DMS79 (cell line): ENCODE measurements at regions not wholly inside any gene's neighbourhood (a gene's known extent, or its start where the extent isn't known, plus 50 kb on each side); places are given as distances from the start of the nearest gene placed in this dataset.
"Not testable (repeated sequence)": the region's sequence is repeated elsewhere in the genome, so short reads cannot be mapped to it uniquely, and the experiment has no call there.

Experiments used
- DNase-seq: peaks from one replicate; lab custom pipeline; 2025; lab: John Stamatoyannopoulos, UW

DNA sequence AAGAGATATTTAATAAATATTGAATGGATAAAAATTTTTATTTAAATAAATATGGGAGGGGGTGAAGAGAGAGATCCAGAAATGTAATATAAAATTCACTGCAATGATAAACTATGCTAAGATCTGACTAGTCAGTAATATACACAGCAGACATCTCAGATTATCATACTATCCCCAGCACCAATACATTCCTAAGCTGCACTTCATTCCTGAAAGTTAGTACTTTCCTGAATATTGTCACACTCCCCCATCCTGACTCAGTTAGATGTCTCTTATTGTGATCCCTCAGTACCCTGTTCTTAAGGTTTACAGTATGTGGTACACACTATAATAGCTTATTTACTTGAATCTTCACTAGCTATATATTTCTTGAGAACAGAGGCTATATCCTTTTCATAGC, 88.3 kb upstream of the KCNQ5 start:
- no peak for DNase-seq

- no peak for DNase-seq
Measured at GRCh38 chr6:72534236-72534635, 87.6 kb upstream of the KCNQ5 start.

DNA sequence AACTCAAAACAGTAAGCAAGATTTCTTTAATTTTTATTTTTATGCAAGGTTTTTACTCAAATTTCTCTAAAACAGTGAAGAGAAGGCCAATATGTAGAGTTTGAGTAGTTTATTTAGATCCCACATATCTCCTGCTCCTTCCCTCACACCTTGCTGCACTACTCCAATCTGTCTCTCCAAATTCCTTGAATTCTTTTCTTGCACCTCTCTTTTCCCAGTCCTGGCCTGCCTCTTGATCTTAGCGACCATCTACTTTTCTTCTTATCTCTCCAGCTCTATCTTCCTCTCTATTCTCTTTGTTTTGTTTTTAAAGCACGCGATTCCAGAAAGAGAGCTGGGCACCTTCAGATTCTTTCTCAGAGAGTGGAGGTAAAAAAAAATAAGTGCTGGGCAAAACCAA, 86.7 kb upstream of the KCNQ5 start:
- DNase-seq: no peak

- DNase-seq: no peak
Measured at GRCh38 chr6:72547020-72547419, 74.8 kb upstream of the KCNQ5 start.

GRCh38 chr6:72551470-72551869, 70.4 kb upstream of the KCNQ5 start:
- DNase-seq: no peak

DNA sequence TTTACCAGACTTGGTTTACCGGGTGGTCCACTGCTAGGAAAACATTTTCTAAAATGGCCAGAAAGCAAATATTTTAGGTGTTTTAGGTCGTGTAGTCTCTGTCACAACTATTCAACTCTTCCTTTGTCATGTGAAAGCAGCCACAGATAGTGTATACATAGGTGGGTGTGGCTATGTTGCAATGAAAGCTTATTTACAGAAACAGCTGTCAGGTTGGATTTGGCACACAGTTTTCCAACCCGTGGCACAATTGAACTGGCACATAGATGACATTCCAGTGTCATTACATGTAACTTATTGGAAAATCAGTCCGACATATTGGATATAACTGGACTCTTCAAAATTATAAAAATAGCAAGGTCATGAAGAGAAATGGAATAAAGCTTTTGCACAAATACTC, 68.9 kb upstream of the KCNQ5 start:
- no peak for DNase-seq

DNA sequence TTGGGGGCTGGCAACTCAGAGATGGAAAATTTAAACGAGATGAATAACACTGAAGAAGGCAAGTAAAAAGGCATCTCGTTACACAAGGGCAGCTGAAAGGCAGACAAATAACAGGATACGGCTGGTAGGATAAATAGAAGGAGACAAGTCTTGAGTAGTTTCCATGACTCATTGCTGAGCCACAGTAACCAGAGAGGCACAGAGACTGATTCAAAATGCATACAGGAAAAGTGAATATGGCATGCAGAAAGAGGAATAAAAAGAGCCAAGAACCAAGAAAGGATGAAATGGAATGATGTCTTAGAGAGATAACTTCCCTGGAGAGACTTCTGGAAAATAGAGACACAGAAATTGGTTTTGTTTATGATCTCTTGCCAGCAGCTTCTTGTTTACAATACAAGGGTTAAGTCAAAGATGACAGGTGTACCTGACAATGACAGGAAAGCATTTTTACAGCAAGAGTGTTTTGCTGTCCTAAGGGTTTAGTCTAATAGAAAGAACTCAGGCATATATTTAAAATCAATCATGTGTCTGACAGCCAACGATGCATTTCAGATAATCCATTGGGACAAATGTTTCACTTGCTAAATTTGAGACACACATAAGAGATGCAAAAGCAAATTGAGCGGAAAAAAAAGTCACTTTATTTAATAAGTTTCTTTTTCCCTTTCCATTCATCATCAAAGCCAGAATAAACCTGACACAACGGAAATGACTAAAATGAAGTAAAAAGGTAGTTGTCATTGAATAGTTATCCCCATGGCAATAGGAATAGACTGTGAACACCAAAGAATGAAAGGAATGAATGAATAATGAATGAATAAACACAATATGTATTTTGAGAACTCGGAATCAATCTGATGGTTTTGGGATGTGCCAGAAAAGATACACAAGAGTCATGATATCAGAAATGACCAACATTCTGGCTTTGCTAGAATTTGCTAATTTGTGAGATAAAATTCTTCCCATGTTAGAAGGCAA, 68.0 kb upstream of the KCNQ5 start:
- no peak for DNase-seq

- DNase-seq: peak; percentile 2
Measured at GRCh38 chr6:72554761-72555221, 67.1 kb upstream of the KCNQ5 start.

GRCh38 chr6:72559067-72559466, 62.8 kb upstream of the KCNQ5 start:
- DNase-seq: no peak

- DNase-seq: no peak
Measured at GRCh38 chr6:72559555-72559954, 62.3 kb upstream of the KCNQ5 start.

DNA sequence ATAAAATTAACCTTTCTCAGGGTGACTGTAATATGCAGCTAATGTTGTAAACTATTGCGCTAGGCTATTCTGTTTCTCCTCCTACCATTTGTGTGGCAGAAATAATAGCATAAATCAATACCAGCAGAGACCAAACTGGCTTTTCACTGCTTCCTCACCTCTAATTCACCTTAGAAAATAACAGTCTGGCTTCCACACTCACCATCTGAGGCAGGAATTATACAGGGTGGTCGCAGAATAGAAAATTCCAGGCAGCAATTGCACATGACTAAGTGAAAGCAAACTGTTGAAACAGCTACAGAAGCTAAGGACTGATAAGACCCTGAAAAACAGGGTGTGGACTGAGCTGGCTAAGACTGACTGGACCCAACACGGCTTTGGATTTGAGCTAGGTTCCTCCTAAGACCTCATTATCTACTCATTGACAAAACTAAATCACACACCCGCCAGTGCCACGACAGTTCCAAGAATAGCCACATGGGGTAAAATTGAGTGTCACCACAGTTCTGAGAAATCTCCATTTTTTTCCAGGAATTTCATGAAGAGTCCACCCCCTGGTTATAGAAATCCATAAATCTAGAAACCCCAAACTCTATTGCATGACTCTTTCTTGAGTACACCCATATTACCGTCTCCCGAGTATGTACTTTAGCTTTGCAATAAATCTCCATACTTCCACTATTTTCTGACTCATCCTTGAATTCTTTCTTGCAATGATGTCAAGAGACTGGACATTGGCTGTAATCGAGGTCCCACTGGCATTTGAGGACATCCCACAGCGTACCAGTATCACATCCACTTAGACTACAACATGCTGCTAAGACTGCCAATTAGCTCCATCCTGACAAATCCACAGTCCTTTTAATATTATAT, 60.9 kb upstream of the KCNQ5 start:
- DNase-seq: no peak

DNA sequence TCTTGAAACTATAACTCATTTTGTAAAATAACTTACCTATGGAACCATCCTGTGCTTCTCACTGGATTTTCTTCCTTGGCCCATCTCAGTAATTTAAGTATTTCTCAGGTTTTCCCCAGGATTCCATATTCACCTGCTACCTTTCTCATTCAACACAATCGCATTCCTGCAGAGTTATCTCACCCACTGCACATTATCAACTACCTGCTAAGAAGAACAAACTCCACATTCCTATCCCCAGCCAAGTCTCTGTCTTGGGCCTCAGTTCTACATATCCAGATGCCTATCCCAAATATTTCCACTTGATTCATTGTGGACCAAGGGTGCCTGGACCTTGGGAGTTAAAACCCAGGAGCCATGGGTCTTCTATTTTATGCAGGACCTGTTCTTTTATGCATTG, 60.2 kb upstream of the KCNQ5 start:
- DNase-seq: no peak

- DNase-seq: no peak
Measured at GRCh38 chr6:72564231-72564630, 57.6 kb upstream of the KCNQ5 start.

DNA sequence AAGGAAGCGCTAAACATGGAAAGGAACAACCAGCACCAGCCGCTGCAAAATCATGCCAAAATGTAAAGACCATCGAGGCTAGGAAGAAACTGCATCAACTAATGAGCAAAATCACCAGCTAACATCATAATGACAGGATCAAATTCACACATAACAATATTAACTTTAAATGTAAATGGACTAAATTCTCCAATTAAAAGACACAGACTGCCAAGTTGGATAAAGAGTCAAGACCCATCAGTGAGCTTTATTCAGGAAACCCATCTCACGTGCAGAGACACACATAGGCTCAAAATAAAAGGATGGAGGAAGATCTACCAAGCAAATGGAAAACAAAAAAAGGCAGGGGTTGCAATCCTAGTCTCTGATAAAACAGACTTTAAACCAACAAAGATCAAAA, 49.9 kb upstream of the KCNQ5 start:
- DNase-seq: not testable (repeated sequence)
